ENCODE measurements at regions not wholly inside any gene's neighbourhood (a gene's known extent, or its start where the extent isn't known, plus 50 kb on each side); places are given as distances from the start of the nearest gene placed in this dataset.

DNA sequence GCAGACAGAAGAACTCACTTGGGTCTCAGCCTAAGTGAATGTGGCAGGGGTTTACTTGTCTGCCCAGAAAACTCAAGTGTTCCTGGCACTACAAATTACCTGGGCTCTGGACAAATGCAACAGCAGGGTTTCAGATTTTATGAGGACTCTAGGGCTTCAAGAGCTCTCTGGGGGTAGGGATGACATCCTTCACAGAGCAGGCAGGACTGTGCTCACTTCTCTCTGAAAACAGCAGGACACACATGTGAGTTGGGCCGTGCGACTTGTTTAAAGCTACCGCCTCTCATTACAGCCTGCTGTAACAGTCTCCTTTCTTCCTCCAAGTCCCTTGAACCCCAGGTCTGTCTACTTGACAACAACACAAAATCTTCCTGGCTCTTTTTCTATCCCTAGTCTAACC is 212.6 kb downstream of the EN1 start:
- no peak overlapping the region for H3K27ac ChIP-seq (ENCODE audit: low read depth, low read length)
- no peak overlapping the region for H3K9ac ChIP-seq (ENCODE audit: low read depth in 1 of 3, low read length in 3 of 3)
- peaks cover 0 to 4% (median 0%) of the 10 kb centered on the region in 3 donors for H3K27me3 ChIP-seq (ENCODE audit: control insufficient read depth in 3 of 3, insufficient read depth in 3 of 3, low read length in 3 of 3)
- H3K4me3 ChIP-seq (ENCODE audit: low read length in 3 of 3) = no peak overlapping the region
- H3K9me3 ChIP-seq (ENCODE audit: control insufficient read depth in 3 of 3, low read length in 3 of 3) = no peaks in the 10 kb centered on the region
- no peaks in the 10 kb centered on the region for H3K36me3 ChIP-seq (ENCODE audit: control insufficient read depth in 3 of 3, insufficient read depth in 3 of 3, low read length in 3 of 3)
- no peaks in the 10 kb centered on the region for H3K4me1 ChIP-seq (ENCODE audit: control insufficient read depth in 3 of 3, insufficient read depth in 3 of 3, low read length in 3 of 3)

DNA sequence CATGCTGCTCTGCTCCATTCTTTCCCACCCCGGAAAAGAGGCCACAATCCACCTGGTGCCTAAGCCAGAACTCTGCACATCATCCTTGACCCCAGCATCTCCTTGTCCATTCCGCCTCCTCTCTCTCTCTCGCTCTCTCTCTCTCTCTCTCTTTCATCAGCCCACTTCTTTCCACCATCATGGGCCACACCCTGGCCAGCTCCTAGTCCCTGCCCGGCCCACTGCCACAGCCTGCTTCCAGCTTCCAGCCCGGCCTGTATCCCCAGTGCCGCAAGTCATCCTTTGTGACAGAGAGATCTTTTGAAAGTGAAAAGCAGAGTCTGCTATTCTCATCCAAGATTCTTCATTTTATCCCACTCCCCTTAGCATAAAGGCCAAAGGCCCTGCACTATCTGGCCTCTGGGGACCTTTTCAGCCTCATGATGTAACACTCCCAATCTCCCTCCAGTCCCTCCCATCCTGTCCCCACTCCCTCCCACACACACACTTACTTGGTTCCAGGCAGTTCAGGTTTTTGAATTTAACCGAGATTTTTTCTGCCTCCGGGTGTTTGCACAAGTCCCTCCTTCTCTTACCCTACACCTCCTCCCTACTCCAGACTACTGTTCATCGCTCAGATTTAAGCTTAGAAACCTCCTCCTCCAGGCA is 214.0 kb downstream of the EN1 start:
- no peaks in the 10 kb centered on the region for H3K36me3 ChIP-seq (ENCODE audit: control insufficient read depth in 3 of 3, insufficient read depth in 3 of 3, low read length in 3 of 3)
- no peak overlapping the region for H3K4me3 ChIP-seq (ENCODE audit: low read length in 3 of 3)
- no peaks in the 10 kb centered on the region for H3K4me1 ChIP-seq (ENCODE audit: control insufficient read depth in 3 of 3, insufficient read depth in 3 of 3, low read length in 3 of 3)
- no peak overlapping the region for H3K9ac ChIP-seq (ENCODE audit: low read depth in 1 of 3, low read length in 3 of 3)
- H3K27ac ChIP-seq (ENCODE audit: low read depth, low read length) = no peak overlapping the region
- H3K9me3 ChIP-seq (ENCODE audit: control insufficient read depth in 3 of 3, low read length in 3 of 3) = no peaks in the 10 kb centered on the region
- H3K27me3 ChIP-seq (ENCODE audit: control insufficient read depth in 3 of 3, insufficient read depth in 3 of 3, low read length in 3 of 3) = peaks cover 0 to 4% (median 0%) of the 10 kb centered on the region in 3 donors

DNA sequence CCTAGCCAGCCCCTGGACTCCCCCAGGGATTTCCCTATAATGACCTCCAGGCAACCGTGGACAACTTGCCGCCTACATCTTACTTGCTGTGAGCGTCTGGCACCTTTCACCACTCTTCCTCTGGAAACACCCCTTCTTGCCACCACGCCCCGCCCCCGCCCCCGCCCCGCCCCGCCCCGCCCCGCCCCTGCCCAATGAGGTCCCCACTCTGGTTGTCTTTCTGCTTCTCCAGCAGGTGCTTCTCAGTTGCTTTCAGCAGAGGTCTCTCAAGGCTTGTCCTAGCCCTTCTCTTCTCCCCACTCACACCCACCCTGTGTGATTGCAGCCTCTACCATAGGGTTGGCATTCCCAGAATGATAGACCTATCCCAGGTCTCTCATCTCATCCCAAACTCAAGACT is 214.5 kb downstream of the EN1 start:
- Histone ChIP-seq H3K27ac (ENCODE audit: low read depth, low read length) (no peak overlapping the region), H3K27me3 (ENCODE audit: control insufficient read depth in 3 of 3, insufficient read depth in 3 of 3, low read length in 3 of 3) (peaks cover 0 to 4% (median 0%) of the 10 kb centered on the region in 3 donors), H3K36me3 (ENCODE audit: control insufficient read depth in 3 of 3, insufficient read depth in 3 of 3, low read length in 3 of 3) (no peaks in the 10 kb centered on the region), H3K9me3 (ENCODE audit: control insufficient read depth in 3 of 3, low read length in 3 of 3) (no peaks in the 10 kb centered on the region), H3K4me3 (ENCODE audit: low read length in 3 of 3) (no peak overlapping the region), H3K4me1 (ENCODE audit: control insufficient read depth in 3 of 3, insufficient read depth in 3 of 3, low read length in 3 of 3) (no peaks in the 10 kb centered on the region), H3K9ac (ENCODE audit: low read depth in 1 of 3, low read length in 3 of 3) (no peak overlapping the region)

DNA sequence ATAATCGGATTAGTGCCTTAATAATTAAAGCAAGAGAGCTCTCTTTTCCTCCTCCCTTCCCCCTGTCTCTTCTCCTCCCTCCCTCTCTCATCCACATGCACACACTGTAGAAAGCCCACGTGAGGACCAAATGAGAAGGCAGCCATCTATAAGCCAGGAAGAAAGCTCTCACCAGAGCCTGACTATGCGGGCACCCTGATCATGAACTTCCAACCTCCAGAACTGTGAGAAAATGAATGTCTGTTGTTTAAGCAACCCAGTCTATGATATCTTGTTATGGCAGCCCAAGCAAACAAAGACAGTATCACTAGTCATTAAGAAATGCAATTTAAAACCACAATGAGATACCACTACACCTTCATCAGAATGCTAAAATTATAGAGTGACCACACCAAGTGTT is 220.3 kb downstream of the EN1 start:
- Histone ChIP-seq H3K27ac (ENCODE audit: low read depth, low read length) (no peak overlapping the region), H3K4me3 (ENCODE audit: low read length in 3 of 3) (no peak overlapping the region), H3K4me1 (ENCODE audit: control insufficient read depth in 3 of 3, insufficient read depth in 3 of 3, low read length in 3 of 3) (no peaks in the 10 kb centered on the region), H3K27me3 (ENCODE audit: control insufficient read depth in 3 of 3, insufficient read depth in 3 of 3, low read length in 3 of 3) (no peaks in the 10 kb centered on the region), H3K9ac (ENCODE audit: low read depth in 1 of 3, low read length in 3 of 3) (no peak overlapping the region), H3K36me3 (ENCODE audit: control insufficient read depth in 3 of 3, insufficient read depth in 3 of 3, low read length in 3 of 3) (no peaks in the 10 kb centered on the region), H3K9me3 (ENCODE audit: control insufficient read depth in 3 of 3, low read length in 3 of 3) (no peaks in the 10 kb centered on the region)

DNA sequence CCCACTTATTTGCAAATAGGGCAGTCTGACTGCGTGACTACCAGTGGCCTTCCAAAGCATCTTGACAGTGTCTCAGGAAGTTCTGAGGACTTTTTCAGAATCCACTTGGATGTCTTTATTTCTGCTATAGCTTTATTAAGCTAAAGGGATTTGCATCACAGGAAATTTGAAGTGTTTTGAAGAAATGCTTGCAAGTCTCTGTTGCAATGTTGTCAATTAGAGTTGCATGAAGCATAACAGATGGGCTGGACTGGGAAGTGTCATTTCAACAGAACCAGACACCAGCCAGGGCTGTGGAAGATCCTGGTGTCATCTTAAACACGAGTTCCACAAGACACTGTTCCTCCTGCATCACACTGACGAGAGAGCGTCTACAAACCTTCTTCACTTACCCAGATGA is 224.5 kb downstream of the EN1 start:
- Histone ChIP-seq H3K9me3 (ENCODE audit: control insufficient read depth in 3 of 3, low read length in 3 of 3) (no peaks in the 10 kb centered on the region), H3K4me1 (ENCODE audit: control insufficient read depth in 3 of 3, insufficient read depth in 3 of 3, low read length in 3 of 3) (no peaks in the 10 kb centered on the region), H3K27me3 (ENCODE audit: control insufficient read depth in 3 of 3, insufficient read depth in 3 of 3, low read length in 3 of 3) (no peaks in the 10 kb centered on the region), H3K36me3 (ENCODE audit: control insufficient read depth in 3 of 3, insufficient read depth in 3 of 3, low read length in 3 of 3) (no peaks in the 10 kb centered on the region), H3K4me3 (ENCODE audit: low read length in 3 of 3) (no peak overlapping the region), H3K9ac (ENCODE audit: low read depth in 1 of 3, low read length in 3 of 3) (no peak overlapping the region), H3K27ac (ENCODE audit: low read depth, low read length) (no peak overlapping the region)

DNA sequence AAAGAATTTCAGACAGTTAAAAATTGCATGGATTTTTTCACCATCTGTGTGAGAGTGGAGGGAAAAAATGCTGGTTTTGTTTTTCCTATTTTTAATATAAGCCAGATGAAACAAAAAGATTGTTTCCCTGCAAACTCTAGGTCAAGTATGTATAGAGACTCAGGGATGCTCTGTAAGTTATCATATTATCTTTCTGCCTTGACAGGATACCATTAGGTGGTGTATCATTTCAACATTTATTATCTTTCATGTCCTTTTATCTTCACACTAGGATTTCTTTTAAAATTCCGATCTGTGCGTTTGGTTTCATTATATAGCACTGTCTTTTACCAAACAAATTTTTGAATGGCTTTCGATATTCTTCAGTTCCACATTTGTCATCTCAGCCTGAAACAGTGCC is 225.3 kb downstream of the EN1 start:
- Histone ChIP-seq H3K27ac (ENCODE audit: low read depth, low read length) (no peak overlapping the region), H3K9me3 (ENCODE audit: control insufficient read depth in 3 of 3, low read length in 3 of 3) (no peaks in the 10 kb centered on the region), H3K36me3 (ENCODE audit: control insufficient read depth in 3 of 3, insufficient read depth in 3 of 3, low read length in 3 of 3) (no peaks in the 10 kb centered on the region), H3K27me3 (ENCODE audit: control insufficient read depth in 3 of 3, insufficient read depth in 3 of 3, low read length in 3 of 3) (no peaks in the 10 kb centered on the region), H3K4me1 (ENCODE audit: control insufficient read depth in 3 of 3, insufficient read depth in 3 of 3, low read length in 3 of 3) (no peaks in the 10 kb centered on the region), H3K9ac (ENCODE audit: low read depth in 1 of 3, low read length in 3 of 3) (no peak overlapping the region), H3K4me3 (ENCODE audit: low read length in 3 of 3) (no peak overlapping the region)

DNA sequence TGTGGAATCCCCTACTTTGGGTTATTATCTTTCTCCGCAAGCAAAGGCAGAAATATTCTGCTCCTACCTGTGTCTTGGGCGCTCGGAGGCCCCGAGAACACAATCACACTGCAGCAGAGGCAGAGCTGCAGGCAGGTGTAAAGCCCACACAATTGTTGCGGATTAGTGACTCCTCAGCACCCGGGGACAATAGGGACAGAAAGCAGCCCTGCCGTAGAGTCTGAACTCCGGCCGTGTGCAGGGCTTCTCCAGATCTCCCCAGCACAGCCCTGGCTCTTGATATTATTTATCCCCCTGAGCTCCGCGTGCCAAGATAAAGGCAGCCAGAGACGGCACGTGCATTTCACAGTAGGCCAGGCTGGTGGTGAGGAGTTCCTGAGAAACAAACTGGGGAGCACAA is 229.2 kb downstream of the EN1 start:
- no peak overlapping the region for H3K9ac ChIP-seq (ENCODE audit: low read depth in 1 of 3, low read length in 3 of 3)
- no peaks in the 10 kb centered on the region for H3K4me1 ChIP-seq (ENCODE audit: control insufficient read depth in 3 of 3, insufficient read depth in 3 of 3, low read length in 3 of 3)
- no peak overlapping the region for H3K4me3 ChIP-seq (ENCODE audit: low read length in 3 of 3)
- H3K27ac ChIP-seq (ENCODE audit: low read depth, low read length) = no peak overlapping the region
- H3K36me3 ChIP-seq (ENCODE audit: control insufficient read depth in 3 of 3, insufficient read depth in 3 of 3, low read length in 3 of 3) = no peaks in the 10 kb centered on the region
- H3K27me3 ChIP-seq (ENCODE audit: control insufficient read depth in 3 of 3, insufficient read depth in 3 of 3, low read length in 3 of 3) = peaks cover 0 to 4% (median 2%) of the 10 kb centered on the region in 3 donors
- H3K9me3 ChIP-seq (ENCODE audit: control insufficient read depth in 3 of 3, low read length in 3 of 3) = no peaks in the 10 kb centered on the region

DNA sequence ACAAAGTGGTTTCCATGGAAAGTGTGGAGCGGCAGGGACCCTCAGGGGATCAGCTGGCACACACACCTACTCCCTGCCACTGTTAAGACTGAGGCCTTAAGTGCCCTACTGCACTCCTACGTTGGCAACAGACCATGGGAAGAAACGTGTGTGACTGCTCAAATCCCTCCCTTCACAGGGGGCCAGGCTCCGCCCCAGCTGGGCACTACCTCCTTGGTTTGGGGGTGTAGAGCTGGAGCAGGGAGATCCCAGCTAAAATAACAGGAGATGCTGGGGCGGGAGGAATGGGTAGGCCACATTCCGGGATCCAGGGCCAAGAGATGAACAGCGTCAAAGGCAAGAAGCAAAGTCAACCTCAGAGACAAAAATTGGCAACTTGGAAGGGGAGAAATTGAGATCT is 231.0 kb downstream of the EN1 start:
- Histone ChIP-seq H3K27me3 (ENCODE audit: control insufficient read depth in 3 of 3, insufficient read depth in 3 of 3, low read length in 3 of 3) (peaks cover 0 to 4% (median 2%) of the 10 kb centered on the region in 3 donors), H3K4me3 (ENCODE audit: low read length in 3 of 3) (no peak overlapping the region), H3K27ac (ENCODE audit: low read depth, low read length) (no peak overlapping the region), H3K9ac (ENCODE audit: low read depth in 1 of 3, low read length in 3 of 3) (no peak overlapping the region), H3K36me3 (ENCODE audit: control insufficient read depth in 3 of 3, insufficient read depth in 3 of 3, low read length in 3 of 3) (no peaks in the 10 kb centered on the region), H3K9me3 (ENCODE audit: control insufficient read depth in 3 of 3, low read length in 3 of 3) (no peaks in the 10 kb centered on the region), H3K4me1 (ENCODE audit: control insufficient read depth in 3 of 3, insufficient read depth in 3 of 3, low read length in 3 of 3) (no peaks in the 10 kb centered on the region)

DNA sequence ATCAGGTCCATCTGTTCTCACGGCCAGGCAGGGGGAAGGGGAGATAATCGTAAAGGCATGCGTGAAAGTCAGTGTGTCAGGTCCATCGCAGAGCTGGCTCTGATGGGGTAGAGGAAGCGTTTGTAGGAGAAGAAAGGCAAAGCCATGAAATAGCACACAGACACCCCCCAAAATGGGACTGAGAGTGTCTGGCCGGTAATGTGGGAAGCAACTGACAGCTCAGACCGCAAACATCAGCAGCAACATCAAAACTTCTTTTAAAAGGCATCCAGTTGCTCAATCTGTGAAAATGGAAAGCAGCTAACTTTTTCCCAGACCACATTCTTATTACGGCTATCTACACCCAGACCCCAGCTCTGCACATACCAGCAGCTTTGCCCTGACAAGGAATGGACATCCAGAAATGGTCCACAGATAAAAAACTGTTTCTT is 232.6 kb downstream of the EN1 start:
- H3K27me3 ChIP-seq (ENCODE audit: control insufficient read depth in 3 of 3, insufficient read depth in 3 of 3, low read length in 3 of 3) = peaks cover 0 to 4% (median 2%) of the 10 kb centered on the region in 3 donors
- H3K4me1 ChIP-seq (ENCODE audit: control insufficient read depth in 3 of 3, insufficient read depth in 3 of 3, low read length in 3 of 3) = no peaks in the 10 kb centered on the region
- H3K9me3 ChIP-seq (ENCODE audit: control insufficient read depth in 3 of 3, low read length in 3 of 3) = no peaks in the 10 kb centered on the region
- H3K36me3 ChIP-seq (ENCODE audit: control insufficient read depth in 3 of 3, insufficient read depth in 3 of 3, low read length in 3 of 3) = no peaks in the 10 kb centered on the region
- no peak overlapping the region for H3K9ac ChIP-seq (ENCODE audit: low read depth in 1 of 3, low read length in 3 of 3)
- H3K4me3 ChIP-seq (ENCODE audit: low read length in 3 of 3) = no peak overlapping the region
- H3K27ac ChIP-seq (ENCODE audit: low read depth, low read length) = no peak overlapping the region

DNA sequence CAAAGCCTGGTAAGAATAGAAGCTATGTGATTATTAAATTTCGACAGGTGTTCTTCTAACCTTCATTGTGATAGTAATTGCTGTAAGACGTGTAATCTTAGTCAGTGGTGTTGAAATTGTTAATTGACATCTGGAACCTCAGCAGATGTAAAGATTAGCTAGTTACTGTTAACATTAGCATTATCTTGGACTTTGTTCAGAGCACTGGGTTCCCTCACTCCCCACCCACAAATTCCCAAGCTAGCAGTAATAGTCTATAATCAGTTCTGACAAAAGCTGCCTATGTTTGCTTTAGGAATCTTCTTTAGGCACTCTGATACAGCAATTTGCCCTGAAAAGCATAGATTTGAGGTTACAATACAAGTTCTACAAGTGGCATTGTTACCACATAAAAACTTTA is 233.7 kb downstream of the EN1 start:
- H3K27me3 ChIP-seq (ENCODE audit: control insufficient read depth in 3 of 3, insufficient read depth in 3 of 3, low read length in 3 of 3) = peaks cover 0 to 4% (median 2%) of the 10 kb centered on the region in 3 donors
- no peak overlapping the region for H3K4me3 ChIP-seq (ENCODE audit: low read length in 3 of 3)
- H3K9ac ChIP-seq (ENCODE audit: low read depth in 1 of 3, low read length in 3 of 3) = no peak overlapping the region
- no peak overlapping the region for H3K27ac ChIP-seq (ENCODE audit: low read depth, low read length)
- H3K4me1 ChIP-seq (ENCODE audit: control insufficient read depth in 3 of 3, insufficient read depth in 3 of 3, low read length in 3 of 3) = no peaks in the 10 kb centered on the region
- H3K9me3 ChIP-seq (ENCODE audit: control insufficient read depth in 3 of 3, low read length in 3 of 3) = no peaks in the 10 kb centered on the region
- no peaks in the 10 kb centered on the region for H3K36me3 ChIP-seq (ENCODE audit: control insufficient read depth in 3 of 3, insufficient read depth in 3 of 3, low read length in 3 of 3)

Data from skeletal muscle tissue (tissue), 3 donors.